ENCODE measurements at regions not wholly inside any gene's neighbourhood (a gene's known extent, or its start where the extent isn't known, plus 50 kb on each side); places are given as distances from the start of the nearest gene placed in this dataset.

GRCh38 chr15:62912282-62912681 is 130.3 kb upstream of the TPM1 start:
- TF ChIP-seq CTCF (IDR thresholded peaks at IDR 0.05): no peak
- no peak for TF ChIP-seq POLR2A (IDR thresholded peaks at IDR 0.05)

Data from body of pancreas (tissue), 4 donors.